GM19043 (cell line): ENCODE measurements at regions not wholly inside any gene's neighbourhood (a gene's known extent, or its start where the extent isn't known, plus 50 kb on each side); places are given as distances from the start of the nearest gene placed in this dataset.

Source experiments
- ATAC-seq: cut with Tn5 transposase; IDR thresholded peaks from one replicate; pipeline ENCODE4 v1.9.1; 2021; ENCODE audit warnings: low read depth; ENCODE audit not compliant: unreplicated experiment

- no peak for ATAC-seq
These were observed 132.1 kb downstream of the RHOU start for GRCh38 chr1:228867108-228867950.

- no peak for ATAC-seq
These were observed 132.9 kb downstream of the RHOU start for GRCh38 chr1:228867951-228868730.

- no peak for ATAC-seq
These were observed 133.4 kb downstream of the RHOU start for GRCh38 chr1:228868731-228869024.

- ATAC-seq: no peak
These were observed 134.1 kb downstream of the RHOU start for GRCh38 chr1:228869312-228869824.

- no peak for ATAC-seq
These were observed 134.9 kb downstream of the RHOU start for GRCh38 chr1:228870041-228870713.

- no peak for ATAC-seq
These were observed 136.2 kb downstream of the RHOU start for GRCh38 chr1:228871314-228872061.

- no peak for ATAC-seq
These were observed 136.8 kb downstream of the RHOU start for GRCh38 chr1:228872080-228872479.

- ATAC-seq: no peak
These were observed 138.4 kb downstream of the RHOU start for GRCh38 chr1:228873709-228874108.

- no peak for ATAC-seq
These were observed 140.5 kb downstream of the RHOU start for GRCh38 chr1:228875741-228876140.

GRCh38 chr1:228876187-228876586 is 140.9 kb downstream of the RHOU start:
- no peak for ATAC-seq

- no peak for ATAC-seq
These were observed 143.9 kb downstream of the RHOU start for GRCh38 chr1:228879164-228879563.

- no peak for ATAC-seq
These were observed 146.9 kb downstream of the RHOU start for GRCh38 chr1:228882041-228882770.

- no peak for ATAC-seq
These were observed 147.6 kb downstream of the RHOU start for GRCh38 chr1:228882771-228883450.

- no peak for ATAC-seq
These were observed 148.3 kb downstream of the RHOU start for GRCh38 chr1:228883535-228883934.

GRCh38 chr1:228884196-228884595 is 148.9 kb downstream of the RHOU start:
- ATAC-seq: no peak

- no peak for ATAC-seq
These were observed 149.6 kb downstream of the RHOU start for GRCh38 chr1:228884615-228885566.

GRCh38 chr1:228885845-228886244 is 150.6 kb downstream of the RHOU start:
- no peak for ATAC-seq

- ATAC-seq: no peak
These were observed 151.8 kb downstream of the RHOU start for GRCh38 chr1:228887101-228887500.
